Fibroblast of lung (primary cell): ENCODE measurements at regions not wholly inside any gene's neighbourhood (a gene's known extent, or its start where the extent isn't known, plus 50 kb on each side); places are given as distances from the start of the nearest gene placed in this dataset.
"Not testable (repeated sequence)": the region's sequence is repeated elsewhere in the genome, so short reads cannot be mapped to it uniquely, and the experiment has no call there.

Experiments used
- DNase-seq, 2 donors: peaks; one replicate each; pipeline versions ENCODE4 v3.0.0 to v3.0.0-alpha.2; 2010; ENCODE audit warnings: low read depth in 2 of 2
- H2AFZ ChIP-seq: 2 replicates; pipeline ENCODE4 v1.5.1; 2012; ENCODE audit warnings: low read length, control low read depth, inconsistent platforms
- H3K27ac ChIP-seq: 2 replicates; pipeline ENCODE4 v1.5.1; 2011; ENCODE audit warnings: low read length, control low read depth; ENCODE audit not compliant: insufficient read depth
- H3K27me3 ChIP-seq: 2 replicates; pipeline ENCODE4 v1.5.1; 2011; ENCODE audit warnings: mild to moderate bottlenecking, low read length; ENCODE audit not compliant: control insufficient read depth, insufficient read depth
- H3K36me3 ChIP-seq: 2 replicates; pipeline ENCODE4 v1.5.1; 2011; ENCODE audit warnings: low read length; ENCODE audit not compliant: control insufficient read depth, insufficient read depth
- H3K4me1 ChIP-seq: 2 replicates; pipeline ENCODE4 v1.5.1; 2011; ENCODE audit warnings: low read length; ENCODE audit not compliant: control insufficient read depth, insufficient read depth; ENCODE audit errors: extremely low read depth
- H3K4me2 ChIP-seq: 2 replicates; pipeline ENCODE4 v1.5.1; 2011; ENCODE audit warnings: low read length, control low read depth; ENCODE audit not compliant: insufficient read depth; ENCODE audit errors: extremely low read depth
- H3K4me3 ChIP-seq, 4 experiments: fragments of 200-600 bp in 1 of 4; sonication (generic) in 1 of 4; replicated peaks in 1 of 4; 2 replicates each; pipeline ENCODE4 v1.5.1; 2011 to 2016; ENCODE audit warnings: low read length in 4 of 4, low read depth in 3 of 4, mild to moderate bottlenecking in 3 of 4, control low read depth in 2 of 4, inconsistent platforms in 1 of 4, mixed read lengths in 1 of 4; ENCODE audit not compliant: insufficient read depth in 1 of 4; ENCODE audit errors: control extremely low read depth in 1 of 4
- H3K79me2 ChIP-seq: 2 replicates; pipeline ENCODE4 v1.5.1; 2012; ENCODE audit warnings: mild to moderate bottlenecking, low read length, inconsistent platforms; ENCODE audit not compliant: control insufficient read depth, insufficient read depth
- H3K9ac ChIP-seq: 2 replicates; pipeline ENCODE4 v1.5.1; 2011; ENCODE audit warnings: mild to moderate bottlenecking, low read length, control low read depth; ENCODE audit not compliant: insufficient read depth
- H3K9me3 ChIP-seq: 2 replicates; pipeline ENCODE4 v1.5.1; 2012; ENCODE audit warnings: low read depth, low read length; ENCODE audit not compliant: control insufficient read depth, insufficient read depth
- H4K20me1 ChIP-seq: 2 replicates; pipeline ENCODE4 v1.5.1; 2011; ENCODE audit warnings: low read length; ENCODE audit not compliant: control insufficient read depth, insufficient read depth; ENCODE audit errors: extremely low read depth
- EZH2 ChIP-seq: IDR thresholded peaks from 2 replicates; pipeline ENCODE4 v1.5.1; 2012; ENCODE audit warnings: low read length, control low read depth, mild to moderate bottlenecking; ENCODE audit errors: missing control alignments
- TF ChIP-seq, protein P1 (sequence below), 2 donors: IDR thresholded peaks in 1 of 2; conservative IDR thresholded peaks in 1 of 2; 1 replicate in 1 of 2; 2 replicates in 1 of 2; pipeline ENCODE4 v1.5.1; 2011 to 2012; ENCODE audit warnings: low read length in 2 of 2, control low read depth in 1 of 2, inconsistent platforms in 1 of 2, low read depth in 1 of 2, mild to moderate bottlenecking in 1 of 2

DNA sequence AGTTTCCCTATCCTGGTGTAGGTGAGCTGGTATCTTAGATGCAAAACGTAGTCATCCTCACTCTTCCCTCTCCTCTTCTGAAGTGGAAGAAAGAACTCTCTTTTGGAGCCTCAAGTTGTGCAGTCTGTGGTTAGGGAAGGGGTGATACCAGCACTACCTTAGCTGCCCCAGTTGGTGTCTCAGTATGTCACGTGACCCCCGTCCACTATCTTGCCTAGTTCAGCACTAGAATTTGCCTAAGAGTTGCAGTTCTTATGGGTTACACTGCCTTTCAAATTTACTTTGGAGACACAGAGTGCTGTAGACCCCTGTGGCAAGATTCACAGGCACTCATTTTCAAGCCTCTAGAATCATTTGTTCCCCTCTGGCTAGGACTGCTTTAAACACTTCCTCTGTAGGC is 322.8 kb upstream of the EDA2R start:
- H3K4me1 ChIP-seq, result no peaks in the 10 kb centered on the region
- H3K9ac ChIP-seq, result no peak overlapping the region
- H3K27me3 ChIP-seq, result no peaks in the 10 kb centered on the region
- no peaks in the 10 kb centered on the region for H4K20me1 ChIP-seq
- no peak overlapping the region for H3K27ac ChIP-seq
- no peaks in the 10 kb centered on the region for H3K79me2 ChIP-seq
- no peak overlapping the region for H3K4me3 ChIP-seq
- no peaks in the 10 kb centered on the region for H3K9me3 ChIP-seq
- H3K4me2 ChIP-seq, result no peak overlapping the region
- TF ChIP-seq EZH2, result no peak
- TF ChIP-seq, protein P1, sequence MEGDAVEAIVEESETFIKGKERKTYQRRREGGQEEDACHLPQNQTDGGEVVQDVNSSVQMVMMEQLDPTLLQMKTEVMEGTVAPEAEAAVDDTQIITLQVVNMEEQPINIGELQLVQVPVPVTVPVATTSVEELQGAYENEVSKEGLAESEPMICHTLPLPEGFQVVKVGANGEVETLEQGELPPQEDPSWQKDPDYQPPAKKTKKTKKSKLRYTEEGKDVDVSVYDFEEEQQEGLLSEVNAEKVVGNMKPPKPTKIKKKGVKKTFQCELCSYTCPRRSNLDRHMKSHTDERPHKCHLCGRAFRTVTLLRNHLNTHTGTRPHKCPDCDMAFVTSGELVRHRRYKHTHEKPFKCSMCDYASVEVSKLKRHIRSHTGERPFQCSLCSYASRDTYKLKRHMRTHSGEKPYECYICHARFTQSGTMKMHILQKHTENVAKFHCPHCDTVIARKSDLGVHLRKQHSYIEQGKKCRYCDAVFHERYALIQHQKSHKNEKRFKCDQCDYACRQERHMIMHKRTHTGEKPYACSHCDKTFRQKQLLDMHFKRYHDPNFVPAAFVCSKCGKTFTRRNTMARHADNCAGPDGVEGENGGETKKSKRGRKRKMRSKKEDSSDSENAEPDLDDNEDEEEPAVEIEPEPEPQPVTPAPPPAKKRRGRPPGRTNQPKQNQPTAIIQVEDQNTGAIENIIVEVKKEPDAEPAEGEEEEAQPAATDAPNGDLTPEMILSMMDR (conservative IDR thresholded peaks at IDR 0.05 in 1 of 2, IDR thresholded peaks at IDR 0.05 in 1 of 2; ENCODE audit: low read depth in 1 of 2, low read length in 2 of 2), result no peak
- DNase-seq, result no peak
- no peak overlapping the region for H2AFZ ChIP-seq
- H3K36me3 ChIP-seq, result no peaks in the 10 kb centered on the region

DNA sequence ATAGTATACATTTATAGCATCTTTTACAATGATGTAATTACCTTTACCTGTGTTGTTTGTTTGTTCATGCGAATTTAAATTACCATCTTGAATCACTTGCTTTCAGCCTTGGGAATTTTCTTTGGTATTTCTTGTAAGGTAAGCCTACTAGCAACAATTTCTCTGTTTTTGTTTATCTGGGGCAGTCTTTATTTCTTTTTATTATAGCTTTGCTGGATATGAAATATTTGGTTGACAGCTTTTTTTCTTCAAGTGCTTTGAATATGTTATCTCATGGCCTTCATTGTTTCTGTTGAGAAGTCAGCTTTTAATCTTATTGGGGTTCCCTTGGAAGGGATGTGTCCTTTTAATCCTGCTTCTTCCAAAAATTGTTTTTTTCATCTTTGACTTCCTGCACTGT is 292.8 kb upstream of the EDA2R start:
- DNase-seq, result no peak
- no peak overlapping the region for H3K27ac ChIP-seq
- H3K9me3 ChIP-seq, result no peaks in the 10 kb centered on the region
- no peaks in the 10 kb centered on the region for H3K79me2 ChIP-seq
- H3K4me1 ChIP-seq, result no peaks in the 10 kb centered on the region
- H3K9ac ChIP-seq, result no peak overlapping the region
- H3K27me3 ChIP-seq, result no peaks in the 10 kb centered on the region
- H3K36me3 ChIP-seq, result no peaks in the 10 kb centered on the region
- H3K4me2 ChIP-seq, result no peak overlapping the region
- H2AFZ ChIP-seq, result no peak overlapping the region
- TF ChIP-seq, protein P1 (conservative IDR thresholded peaks at IDR 0.05 in 1 of 2, IDR thresholded peaks at IDR 0.05 in 1 of 2; ENCODE audit: low read depth in 1 of 2, low read length in 2 of 2), result no peak
- TF ChIP-seq EZH2, result no peak
- no peak overlapping the region for H3K4me3 ChIP-seq
- H4K20me1 ChIP-seq, result no peaks in the 10 kb centered on the region

DNA sequence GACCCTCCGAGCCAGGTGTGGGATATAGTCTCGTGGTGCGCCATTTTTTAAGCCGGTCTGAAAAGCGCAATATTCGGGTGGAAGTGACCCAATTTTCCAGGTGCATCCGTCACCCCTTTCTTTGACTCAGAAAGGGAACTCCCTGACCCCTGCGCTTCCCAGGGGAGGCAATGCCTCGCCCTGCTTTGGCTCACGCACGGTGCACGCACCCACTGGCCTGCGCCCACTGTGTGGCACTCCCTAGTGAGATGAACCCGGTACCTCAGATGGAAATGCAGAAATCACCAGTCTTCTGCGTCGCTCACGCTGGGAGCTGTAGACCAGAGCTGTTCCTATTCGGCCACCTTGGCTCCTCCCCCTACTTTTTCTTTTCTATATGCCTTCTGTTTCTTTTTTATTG is 291.6 kb upstream of the EDA2R start:
- not testable (repeated sequence) for H3K27me3 ChIP-seq, H3K36me3 ChIP-seq, H3K9ac ChIP-seq, H3K79me2 ChIP-seq, H4K20me1 ChIP-seq, H3K9me3 ChIP-seq, H2AFZ ChIP-seq, H3K4me2 ChIP-seq, H3K4me3 ChIP-seq, H3K4me1 ChIP-seq, H3K27ac ChIP-seq, DNase-seq

DNA sequence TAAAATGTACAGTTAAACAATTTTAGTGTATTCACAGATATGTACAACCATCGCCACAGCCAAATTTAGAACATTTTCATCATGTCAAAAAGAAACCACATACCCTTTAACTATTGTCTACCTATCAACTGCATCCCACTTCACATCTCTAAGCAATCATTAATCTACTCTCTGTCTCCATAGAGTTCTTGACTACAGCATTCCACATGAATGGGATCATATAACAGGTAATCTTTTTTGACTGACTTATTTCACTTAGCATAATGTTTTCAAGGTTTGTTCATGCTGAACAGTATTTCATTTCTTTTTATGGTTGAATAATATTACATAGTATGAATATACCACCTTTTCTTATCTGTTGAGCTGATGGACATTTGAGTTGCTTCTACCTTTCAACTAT is 281.4 kb upstream of the EDA2R start:
- no peak for TF ChIP-seq EZH2
- TF ChIP-seq, protein P1 (conservative IDR thresholded peaks at IDR 0.05 in 1 of 2, IDR thresholded peaks at IDR 0.05 in 1 of 2; ENCODE audit: low read depth in 1 of 2, low read length in 2 of 2), result no peak
- H3K27ac ChIP-seq, result no peak overlapping the region
- no peak overlapping the region for H2AFZ ChIP-seq
- no peak overlapping the region for H3K9ac ChIP-seq
- no peak overlapping the region for H3K4me3 ChIP-seq
- DNase-seq, result no peak
- no peaks in the 10 kb centered on the region for H4K20me1 ChIP-seq
- no peaks in the 10 kb centered on the region for H3K9me3 ChIP-seq
- H3K27me3 ChIP-seq, result no peaks in the 10 kb centered on the region
- H3K36me3 ChIP-seq, result no peaks in the 10 kb centered on the region
- H3K79me2 ChIP-seq, result no peaks in the 10 kb centered on the region
- H3K4me2 ChIP-seq, result no peak overlapping the region
- H3K4me1 ChIP-seq, result no peaks in the 10 kb centered on the region
